GM21576 (cell line): ENCODE measurements at regions not wholly inside any gene's neighbourhood (a gene's known extent, or its start where the extent isn't known, plus 50 kb on each side); places are given as distances from the start of the nearest gene placed in this dataset.

Experiments
- ATAC-seq: cut with Tn5 transposase; IDR thresholded peaks from one replicate; pipeline ENCODE4 v1.9.1; 2021; ENCODE audit warnings: mild to moderate bottlenecking, moderate library complexity; ENCODE audit not compliant: unreplicated experiment

DNA sequence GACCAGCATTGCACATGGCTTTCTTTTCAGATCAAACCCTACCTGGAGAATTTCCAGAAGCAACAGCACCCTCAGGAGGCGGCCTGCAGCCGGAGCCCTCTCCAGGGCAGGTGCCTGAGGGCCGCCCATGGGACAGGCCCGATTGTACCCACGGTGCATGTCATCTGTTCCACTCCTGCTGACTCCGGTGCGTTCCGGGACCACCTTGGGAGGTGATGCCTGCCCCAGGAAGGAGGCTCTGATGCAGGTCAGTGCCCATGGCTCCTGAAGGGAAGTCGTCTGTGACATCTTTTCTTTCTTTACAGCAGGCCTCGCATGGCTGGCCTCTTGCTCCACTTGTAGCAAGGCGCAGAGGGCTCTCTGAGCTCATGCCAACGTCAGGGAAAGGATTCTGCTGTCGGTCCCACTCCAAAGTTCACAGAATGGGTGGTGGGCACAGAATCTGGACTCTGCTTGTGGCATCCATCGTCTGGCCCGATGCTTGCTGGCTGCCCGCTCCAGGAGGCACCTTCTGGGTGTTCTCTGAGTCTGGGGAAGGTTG lies 160.7 kb upstream of the RTL1 start:
- ATAC-seq: no peak

DNA sequence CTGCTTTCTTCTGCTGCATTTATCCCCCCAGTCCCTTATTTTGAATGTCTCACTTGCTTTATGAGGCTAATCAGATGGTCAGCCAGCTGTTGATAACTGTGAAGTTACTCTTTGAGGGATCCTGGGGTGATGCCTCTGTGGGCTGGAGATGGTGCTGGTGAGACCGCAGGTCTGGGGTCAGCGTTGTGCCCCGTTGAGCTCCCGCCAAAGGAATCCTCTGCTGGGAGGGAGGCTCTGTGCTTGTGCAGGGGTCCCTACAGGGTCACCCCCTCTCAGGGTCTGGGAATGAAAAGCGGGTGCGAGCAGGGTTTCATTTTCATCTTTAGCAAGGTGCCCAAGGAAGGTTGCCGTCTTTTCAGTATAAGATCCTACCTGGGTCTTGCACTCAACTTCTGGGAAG lies 161.2 kb upstream of the RTL1 start:
- ATAC-seq: no peak

DNA sequence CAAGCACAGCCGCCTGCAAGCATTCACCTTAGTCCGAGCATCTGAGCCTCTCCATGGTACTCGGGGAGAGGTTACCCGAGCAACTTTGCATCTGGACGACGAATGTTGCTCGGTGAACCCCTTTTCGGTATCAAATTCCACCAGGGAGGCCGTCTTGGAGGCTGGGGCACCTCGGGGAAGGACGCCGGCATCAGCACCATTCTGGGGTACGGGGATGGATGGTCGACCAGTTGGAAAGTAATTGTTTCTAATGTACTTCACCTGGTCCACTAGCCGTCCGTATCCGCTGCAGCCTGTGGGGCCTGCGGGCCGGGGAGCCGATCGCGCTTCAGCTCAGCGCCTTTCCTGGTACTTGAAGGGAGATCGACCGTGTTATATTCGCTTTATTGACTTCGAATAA lies 161.7 kb upstream of the RTL1 start:
- no peak for ATAC-seq

DNA sequence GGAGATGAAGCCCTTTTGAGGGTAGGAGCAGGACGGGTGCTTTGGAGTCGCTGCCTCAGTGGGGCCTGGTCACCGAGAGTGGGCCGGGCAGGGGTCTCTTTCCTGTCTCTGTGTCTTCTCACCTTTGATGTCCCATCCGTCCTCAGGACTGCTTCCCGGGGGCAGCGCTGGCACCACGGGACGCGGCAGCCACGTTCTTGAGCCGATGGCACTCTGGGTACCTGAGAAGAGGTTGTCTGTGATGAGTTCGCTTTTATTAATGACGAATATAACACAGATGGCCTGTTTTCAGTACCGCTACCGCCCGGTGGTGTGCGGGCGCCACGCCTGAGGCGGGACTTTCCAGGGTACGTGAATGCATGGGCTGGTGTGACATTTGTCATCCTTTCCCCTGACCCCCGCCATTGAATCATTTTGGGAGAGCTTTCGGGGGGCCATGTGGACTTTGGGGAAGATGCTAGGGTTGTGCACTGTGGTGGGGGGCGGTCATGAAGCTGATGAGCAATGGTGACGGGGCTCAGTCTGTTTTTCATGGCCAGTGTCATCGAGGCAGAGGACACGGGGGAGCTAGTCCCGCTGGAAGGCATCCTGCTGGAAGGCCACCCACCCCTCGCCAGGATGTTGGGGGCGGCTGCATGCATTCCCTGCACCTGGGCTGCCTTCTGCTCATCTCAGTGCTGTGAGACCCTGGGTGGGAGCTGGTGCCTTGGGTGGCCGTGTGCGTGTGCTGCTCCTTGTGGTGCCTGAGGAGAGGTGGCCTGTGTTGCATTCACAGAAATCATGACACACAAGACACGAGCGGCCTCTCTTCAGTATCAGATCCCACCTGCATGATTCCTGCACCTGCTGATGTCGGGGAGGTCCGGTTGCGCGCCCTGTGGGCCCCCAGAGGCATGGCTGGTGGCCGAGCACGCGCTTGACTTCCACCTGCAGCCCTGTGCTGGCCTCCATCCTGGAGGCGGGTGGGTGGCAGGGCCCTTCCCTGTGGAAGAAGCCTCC lies 162.5 kb upstream of the RTL1 start:
- ATAC-seq: no peak

DNA sequence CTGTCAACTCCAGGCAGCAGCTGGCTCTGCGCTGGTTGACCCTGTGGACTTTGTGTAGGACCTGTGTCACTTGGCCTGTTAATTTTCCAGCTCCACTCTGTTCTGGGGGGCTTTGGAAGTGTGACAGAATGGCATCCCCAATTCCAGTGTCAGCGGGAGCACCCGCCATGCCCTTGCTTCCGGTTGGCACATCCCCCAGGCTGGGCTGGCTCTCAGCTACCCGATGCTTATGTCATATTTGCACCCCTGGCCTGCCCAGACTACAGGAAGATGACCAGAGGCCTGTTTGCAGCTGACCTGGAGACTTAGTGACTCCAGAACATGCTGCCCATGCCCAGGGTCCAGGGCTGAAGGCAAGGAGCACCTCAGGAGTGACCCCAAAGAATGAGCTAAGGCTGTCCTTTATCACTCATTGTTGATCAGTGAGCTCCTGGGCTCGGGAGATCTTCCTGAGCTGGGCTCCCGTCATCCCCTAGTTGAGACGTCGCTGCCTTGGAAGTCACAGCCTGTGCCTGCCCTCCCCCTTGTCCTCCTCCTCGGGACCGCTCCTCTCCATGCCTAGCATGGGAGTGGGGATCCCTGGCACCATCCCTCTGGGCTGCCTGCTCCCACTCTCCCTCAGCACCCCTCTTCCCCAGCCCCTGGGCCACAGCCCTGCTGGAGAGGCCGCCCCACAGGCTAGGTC lies 163.4 kb upstream of the RTL1 start:
- no peak for ATAC-seq

DNA sequence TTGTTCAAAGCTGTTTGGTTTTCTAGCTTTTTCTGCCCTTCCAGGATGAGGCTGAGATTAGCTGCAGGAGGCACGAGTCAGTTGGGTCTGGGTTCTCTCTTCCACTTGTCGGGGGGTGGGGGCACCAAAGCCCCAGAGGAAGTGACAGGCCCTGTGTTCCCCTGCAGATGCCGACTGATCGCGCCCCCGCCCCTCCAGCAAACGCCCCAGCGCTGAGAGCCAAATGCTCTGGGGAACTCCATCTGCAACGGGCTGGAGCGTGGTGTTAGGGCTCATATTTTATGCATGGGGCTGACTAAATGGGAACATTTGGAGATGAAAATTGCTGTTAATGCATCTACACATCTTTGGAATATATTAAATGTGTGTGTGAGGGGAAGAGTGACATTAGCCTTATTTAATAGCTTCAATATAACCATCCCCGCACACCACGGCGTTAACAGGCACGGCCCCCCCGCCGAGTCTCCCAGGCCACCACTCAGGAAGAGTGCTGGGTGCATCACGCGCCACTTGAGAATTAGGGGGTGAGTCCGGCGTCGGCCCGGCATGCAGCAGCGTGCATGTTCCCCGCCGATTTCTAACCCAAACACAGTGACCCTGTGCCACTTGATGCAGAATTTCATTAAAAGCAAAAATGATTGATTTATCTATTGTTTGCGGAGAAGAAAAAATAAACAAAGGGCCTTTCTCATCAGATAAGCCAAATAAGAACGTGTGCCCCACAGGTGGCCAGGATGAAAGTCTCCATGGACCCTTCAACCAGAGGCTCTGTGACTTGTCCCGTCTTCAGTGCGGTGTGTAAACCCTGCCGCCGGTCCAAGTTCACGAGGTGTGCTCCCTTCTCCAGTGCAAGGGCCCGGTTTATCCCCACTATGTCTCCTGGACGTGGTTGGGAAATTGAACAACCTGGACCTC lies 165.0 kb upstream of the RTL1 start:
- ATAC-seq: no peak

DNA sequence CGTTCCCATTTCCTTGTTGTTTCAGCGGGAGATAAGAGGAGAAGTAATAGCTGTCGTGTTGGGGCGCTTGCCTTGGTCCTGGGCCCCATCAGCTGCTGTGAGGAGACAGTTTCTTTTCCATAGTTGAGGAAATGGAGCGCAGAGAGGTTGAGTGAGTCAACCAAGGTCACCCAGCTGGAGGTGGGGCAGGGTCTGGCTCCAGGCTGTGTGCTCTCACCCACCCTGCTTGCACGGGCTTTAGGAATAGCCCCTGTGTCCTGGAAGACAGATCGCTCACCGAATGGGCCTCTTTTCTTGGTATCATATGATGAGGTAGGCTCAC lies 165.7 kb upstream of the RTL1 start:
- no peak for ATAC-seq

DNA sequence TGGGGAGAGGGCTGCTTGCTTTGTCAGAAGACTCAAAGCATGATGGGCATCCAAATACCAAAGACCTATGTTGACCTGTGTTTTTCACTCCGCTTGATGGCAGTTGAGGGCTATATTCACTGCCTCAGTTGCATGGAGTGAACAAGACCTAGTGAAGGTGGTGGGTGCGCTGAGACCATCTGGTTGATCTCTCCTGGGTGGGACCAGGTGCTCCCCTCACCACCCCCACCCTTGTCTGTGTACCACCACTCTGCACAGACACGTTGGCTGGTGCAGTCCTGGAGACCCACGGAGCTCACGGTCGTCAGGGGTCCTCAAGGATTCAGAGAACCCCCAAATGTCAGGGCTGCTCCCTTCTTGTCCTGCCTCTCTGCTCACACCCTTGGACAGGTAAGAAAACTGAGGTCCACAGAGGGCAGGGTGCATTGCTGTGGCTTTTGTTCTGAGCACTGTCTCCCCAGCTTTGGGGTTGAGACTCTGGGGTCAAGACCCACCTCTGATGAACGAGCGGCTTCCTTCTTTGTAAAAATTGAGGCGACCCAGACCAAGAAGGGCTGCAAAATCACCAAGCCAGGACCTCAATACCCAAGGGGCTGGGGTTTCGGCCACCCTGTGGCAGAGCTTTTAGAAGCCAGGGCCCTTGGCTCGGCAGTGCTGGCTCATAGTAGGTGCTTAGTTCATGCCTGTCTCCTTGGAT lies 166.3 kb upstream of the RTL1 start:
- no peak for ATAC-seq

DNA sequence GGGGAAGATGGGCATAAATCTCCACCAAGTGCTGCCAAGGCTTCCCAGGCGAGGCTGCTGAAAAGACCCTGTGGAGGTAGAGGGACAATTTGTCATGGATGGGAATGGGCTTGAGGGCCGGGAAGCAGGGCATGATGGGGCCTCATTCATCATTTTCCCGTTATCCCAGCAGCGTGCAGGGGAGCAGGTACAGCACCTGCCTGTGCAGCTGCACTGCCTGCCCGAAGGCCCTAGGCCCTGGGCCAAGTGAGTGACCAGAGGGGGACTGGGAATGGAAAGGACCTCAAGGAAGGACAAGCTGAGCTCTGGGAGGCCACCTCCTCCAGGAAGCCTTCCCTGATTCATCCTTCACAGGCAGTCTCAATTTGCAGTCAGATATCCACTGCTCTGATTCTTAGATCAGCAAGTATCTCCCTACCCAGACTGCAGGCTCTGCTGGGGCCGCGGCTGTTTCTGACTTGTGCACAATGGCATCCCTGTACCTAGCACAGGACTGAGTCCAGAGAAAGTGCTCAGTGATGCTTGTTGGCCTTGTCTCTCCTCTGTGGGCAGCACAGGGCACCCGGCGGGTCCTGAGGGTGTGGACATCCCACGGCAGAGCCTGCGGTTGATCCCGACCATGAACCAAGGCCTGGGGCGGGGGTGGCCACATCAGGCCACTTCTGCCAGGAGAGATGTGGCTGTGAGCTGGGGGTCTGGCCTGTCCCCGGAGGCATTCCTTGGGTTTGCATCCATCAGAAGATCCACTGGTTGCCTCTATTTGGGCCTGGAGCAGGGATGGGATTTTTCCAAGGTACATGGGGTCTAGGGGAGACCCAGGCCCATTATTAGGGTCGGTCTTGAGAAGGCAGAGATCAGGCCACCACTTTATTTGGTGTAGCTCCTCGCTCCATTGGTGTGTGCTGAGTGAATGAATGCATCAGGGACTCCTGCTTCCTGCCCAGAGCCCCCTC lies 167.3 kb upstream of the RTL1 start:
- no peak for ATAC-seq

DNA sequence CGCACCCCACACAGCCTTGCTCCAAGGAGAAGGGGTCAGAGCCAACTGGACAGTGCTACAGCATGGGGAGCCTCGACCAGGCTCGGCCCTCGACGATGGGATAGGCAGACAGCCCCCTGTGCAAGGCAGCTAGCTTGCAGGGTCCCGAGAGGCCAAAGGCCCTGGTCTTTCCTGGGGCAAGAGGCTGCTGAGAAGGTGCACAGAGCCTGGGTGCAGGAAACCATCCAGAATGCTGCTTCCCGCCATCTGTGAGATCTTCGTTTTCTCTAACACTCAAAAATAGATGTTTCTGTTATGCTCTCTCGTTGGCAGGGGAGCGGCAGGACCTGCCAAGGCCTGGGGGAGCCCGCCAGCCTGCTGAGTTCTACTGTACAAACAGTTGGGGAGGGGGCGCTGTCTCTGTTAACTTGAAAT lies 168.0 kb upstream of the RTL1 start:
- ATAC-seq: no peak

DNA sequence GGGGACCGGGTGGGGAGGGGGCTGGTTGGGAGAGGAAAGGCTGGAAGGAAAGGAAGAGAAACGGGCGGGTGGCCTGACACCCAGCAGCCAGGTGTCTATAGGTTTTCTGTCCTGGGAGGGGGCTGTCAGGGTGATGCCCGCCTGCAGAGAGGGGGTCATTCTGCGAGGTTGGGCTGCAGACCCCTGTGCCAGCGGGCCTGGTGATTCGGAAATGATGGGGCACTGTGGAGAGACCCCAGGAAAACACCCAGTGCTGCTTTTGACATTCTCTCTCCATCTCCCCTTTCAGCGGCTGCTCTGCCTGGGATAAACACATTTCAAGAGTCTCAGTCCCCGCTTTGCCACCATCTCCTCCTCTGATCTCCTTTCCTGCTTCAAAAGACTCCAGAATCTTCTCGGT lies 168.5 kb upstream of the RTL1 start:
- no peak for ATAC-seq

DNA sequence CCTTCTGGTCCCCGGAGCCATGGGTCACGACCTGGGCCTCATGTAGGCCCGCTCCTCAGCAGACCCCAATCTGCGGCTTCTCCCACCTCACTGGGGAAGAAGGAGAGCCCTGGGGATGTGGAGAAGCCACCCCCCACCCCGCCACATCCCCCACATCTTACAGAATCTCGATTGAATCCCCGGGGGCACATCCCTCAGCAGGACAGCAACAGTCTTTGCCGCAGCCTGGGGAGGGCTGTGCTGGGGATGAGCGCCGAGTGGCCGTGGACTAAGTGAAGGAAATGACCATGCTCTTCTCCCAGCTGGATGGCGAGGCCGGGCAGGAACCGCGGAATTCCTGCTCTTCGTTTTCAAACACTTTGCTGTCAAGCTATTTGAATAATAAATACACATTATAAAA lies 169.0 kb upstream of the RTL1 start:
- ATAC-seq: no peak

DNA sequence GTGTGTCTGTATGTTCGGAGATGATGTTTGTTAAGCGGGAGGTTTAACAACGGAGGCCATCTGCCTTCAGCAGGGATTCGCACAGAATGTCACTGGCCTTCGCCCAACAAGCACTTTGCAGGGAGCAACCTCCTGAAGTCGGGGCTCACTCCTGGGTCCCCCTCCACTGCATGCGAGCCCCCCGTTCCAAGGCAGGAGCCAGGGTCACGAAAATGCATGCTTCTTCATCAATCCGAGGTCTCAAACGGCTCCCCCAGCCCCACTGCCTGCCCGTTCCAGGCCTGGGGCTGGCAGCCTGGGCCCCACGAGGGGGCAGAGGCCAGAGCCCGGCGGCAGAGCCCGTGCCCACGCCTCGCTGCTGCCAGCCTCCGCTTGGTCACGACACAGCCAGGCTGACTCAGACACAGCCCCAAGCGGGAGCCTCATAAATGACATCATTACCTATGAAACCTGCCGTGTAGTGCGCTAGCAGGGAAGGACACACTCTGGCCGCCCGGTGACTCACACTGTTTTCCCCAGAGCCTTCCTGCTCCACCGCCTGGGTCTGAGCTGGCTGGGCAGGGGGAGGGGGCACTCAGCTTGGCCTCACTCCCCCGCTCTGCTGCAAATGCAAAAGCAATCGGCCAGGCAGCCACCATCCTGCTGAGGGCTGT lies 169.5 kb upstream of the RTL1 start:
- peak; percentile 73 for ATAC-seq

DNA sequence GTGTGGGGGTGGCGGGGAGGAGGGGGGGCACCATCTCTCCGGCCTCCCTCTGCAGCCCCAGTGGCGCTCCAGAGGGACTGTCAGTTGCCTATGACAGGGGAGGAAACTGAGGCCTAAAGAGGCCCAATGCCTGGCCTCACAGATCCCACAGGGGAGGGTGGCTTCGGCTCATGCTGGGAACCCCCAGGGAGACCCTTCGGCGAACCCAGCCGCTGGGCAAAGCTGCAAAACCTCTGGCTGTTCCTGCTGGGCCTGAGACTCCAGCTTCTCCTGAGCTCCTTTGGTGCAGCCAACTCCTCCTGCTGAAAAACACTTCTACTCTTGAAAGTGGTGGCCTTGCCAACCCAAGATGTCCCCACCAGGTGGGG lies 170.1 kb upstream of the RTL1 start:
- no peak for ATAC-seq

DNA sequence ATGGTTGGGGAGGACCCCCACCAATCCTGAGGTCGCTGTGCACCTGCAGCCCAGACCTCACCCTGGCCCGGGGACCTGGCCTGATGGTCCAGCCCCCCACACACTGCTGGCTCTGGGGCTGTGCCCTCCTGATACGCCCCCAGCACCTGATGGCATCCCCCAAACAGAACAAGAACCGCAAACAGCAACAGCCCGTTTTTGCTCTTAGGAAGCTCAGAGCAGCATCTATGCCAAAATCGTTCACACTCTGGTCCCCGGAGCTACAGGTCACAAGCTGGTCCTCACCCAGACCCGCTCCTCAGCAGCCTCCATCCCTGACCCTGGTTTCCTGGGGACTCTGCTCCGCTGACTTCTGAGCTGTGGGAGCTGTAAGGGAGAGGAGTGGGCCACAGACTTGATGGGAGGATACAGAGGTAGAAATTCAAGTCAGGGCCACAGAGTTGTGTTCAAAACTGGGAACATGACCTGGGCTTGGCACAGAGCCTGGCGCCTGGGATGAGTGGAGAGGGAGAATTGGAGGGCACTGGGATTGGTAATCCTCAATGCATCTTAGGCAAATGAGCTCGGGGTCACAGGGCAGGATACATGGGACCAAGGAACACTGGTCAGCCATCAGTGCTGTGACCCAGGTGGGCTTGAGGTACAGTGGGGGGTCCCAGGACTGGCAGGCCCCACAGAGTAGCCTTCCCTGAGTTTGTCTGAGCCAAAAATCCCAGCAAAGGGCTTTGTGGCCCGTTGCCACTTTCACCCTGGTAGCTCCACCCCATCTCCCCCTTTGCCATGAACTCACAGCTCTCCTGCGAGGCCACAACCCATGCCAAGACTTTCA lies 170.9 kb upstream of the RTL1 start:
- ATAC-seq: no peak

DNA sequence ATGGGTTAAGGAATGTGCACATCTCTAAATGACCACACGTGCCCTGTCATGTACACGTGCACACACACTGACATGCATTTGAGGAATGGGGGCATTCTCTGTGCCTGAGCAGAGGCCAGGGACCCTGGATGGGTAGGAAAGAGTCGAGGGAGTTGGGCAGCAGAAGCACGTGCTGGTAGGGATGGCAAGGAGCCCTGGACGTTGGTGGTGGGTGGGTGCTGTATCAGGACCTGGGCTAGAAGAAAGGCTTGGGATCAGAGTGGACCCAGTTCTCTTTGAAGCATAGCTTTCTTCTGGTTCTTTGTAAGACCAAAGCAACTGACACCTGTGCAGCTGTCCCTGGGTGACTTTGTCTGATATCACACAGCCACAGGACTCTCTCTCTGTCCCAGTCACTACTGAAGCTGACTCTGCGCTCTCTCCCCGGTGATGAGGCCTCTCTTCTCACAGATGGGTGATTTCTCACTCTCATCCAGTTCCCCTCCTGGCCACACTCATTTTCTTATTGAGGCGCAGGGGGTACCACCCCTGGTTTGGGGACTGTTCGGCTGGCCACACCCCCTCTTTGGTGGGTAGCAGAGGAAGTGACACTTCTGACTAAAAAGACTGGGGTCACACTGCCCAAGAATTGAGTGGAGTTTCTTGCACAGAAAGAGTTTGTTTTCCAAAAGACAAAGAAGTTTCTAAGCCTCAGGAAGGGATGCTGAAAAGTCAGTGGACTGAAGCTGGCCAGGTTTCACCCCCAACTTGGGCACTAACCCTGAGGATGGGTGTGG lies 171.7 kb upstream of the RTL1 start:
- peak; percentile 48 for ATAC-seq

DNA sequence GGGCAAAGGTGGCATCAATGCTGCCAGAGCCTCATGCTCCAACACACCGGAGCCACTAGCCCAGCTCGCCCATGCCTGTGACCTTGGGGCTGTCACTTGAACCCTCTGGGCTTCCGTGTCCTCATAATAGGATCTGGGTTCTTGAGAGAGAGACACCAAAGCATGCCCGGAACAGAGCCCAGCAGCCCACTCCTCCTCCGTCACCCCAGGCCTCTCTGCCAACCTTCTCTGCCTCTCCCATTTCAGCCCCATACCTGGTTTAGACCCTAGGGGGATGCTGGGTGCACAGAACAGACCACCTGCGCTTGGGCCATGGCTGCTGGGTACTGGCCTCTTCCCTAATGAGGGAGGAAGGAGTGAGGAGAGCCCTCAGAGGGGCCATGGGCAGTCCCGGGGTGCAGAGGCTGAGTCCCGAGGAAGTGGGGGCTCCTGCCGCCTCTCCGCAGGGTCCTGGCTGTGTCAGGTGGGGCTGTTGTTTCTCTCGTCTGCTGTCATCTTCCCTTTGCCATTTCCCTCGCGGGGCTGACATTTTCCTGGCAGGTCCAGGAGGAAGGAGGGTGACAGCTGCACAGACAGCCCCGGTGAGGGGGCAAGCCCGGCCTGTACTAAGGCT lies 172.4 kb upstream of the RTL1 start:
- no peak for ATAC-seq
